HG03575 (cell line): ENCODE measurements at regions not wholly inside any gene's neighbourhood (a gene's known extent, or its start where the extent isn't known, plus 50 kb on each side); places are given as distances from the start of the nearest gene placed in this dataset.
"Not testable (repeated sequence)": the region's sequence is repeated elsewhere in the genome, so short reads cannot be mapped to it uniquely, and the experiment has no call there.

ENCODE experiments used
- ATAC-seq: cut with Tn5 transposase; IDR thresholded peaks from one replicate; pipeline ENCODE4 v1.9.1; 2021; ENCODE audit not compliant: unreplicated experiment, insufficient number of reproducible peaks, low FRiP score; ENCODE audit errors: extremely low read depth

GRCh38 chr3:104154896-104155295 lies 1211.8 kb upstream of the ALCAM start:
- no peak for ATAC-seq

- no peak for ATAC-seq
Observed at GRCh38 chr3:104165866-104166265, 1200.8 kb upstream of the ALCAM start.

GRCh38 chr3:104168386-104168785 lies 1198.3 kb upstream of the ALCAM start:
- no peak for ATAC-seq

- ATAC-seq = no peak
Observed at GRCh38 chr3:104175696-104176095, 1191.0 kb upstream of the ALCAM start.

- ATAC-seq = no peak
Observed at GRCh38 chr3:104176706-104177105, 1190.0 kb upstream of the ALCAM start.

- no peak for ATAC-seq
Observed at GRCh38 chr3:104178680-104179079, 1188.0 kb upstream of the ALCAM start.

GRCh38 chr3:104180906-104181305 lies 1185.8 kb upstream of the ALCAM start:
- no peak for ATAC-seq

GRCh38 chr3:104190681-104191080 lies 1176.0 kb upstream of the ALCAM start:
- no peak for ATAC-seq

GRCh38 chr3:104198131-104198530 lies 1168.6 kb upstream of the ALCAM start:
- ATAC-seq = no peak

- ATAC-seq = no peak
Observed at GRCh38 chr3:104206925-104207324, 1159.8 kb upstream of the ALCAM start.

- ATAC-seq = no peak
Observed at GRCh38 chr3:104214277-104214676, 1152.4 kb upstream of the ALCAM start.

GRCh38 chr3:104214937-104215336 lies 1151.8 kb upstream of the ALCAM start:
- ATAC-seq = no peak

GRCh38 chr3:104219046-104219445 lies 1147.7 kb upstream of the ALCAM start:
- not testable (repeated sequence) for ATAC-seq

GRCh38 chr3:104234442-104235194 lies 1132.1 kb upstream of the ALCAM start:
- no peak for ATAC-seq

- no peak for ATAC-seq
Observed at GRCh38 chr3:104244680-104245220, 1122.0 kb upstream of the ALCAM start.

- ATAC-seq = no peak
Observed at GRCh38 chr3:104245261-104245660, 1121.4 kb upstream of the ALCAM start.

GRCh38 chr3:104245981-104246380 lies 1120.7 kb upstream of the ALCAM start:
- ATAC-seq = no peak

GRCh38 chr3:104257486-104257885 lies 1109.2 kb upstream of the ALCAM start:
- ATAC-seq = no peak

GRCh38 chr3:104263477-104263876 lies 1103.2 kb upstream of the ALCAM start:
- no peak for ATAC-seq

- not testable (repeated sequence) for ATAC-seq
Observed at GRCh38 chr3:104266219-104266618, 1100.5 kb upstream of the ALCAM start.

- no peak for ATAC-seq
Observed at GRCh38 chr3:104269771-104270170, 1096.9 kb upstream of the ALCAM start.
